Transverse colon (tissue), 4 donors: ENCODE measurements at regions not wholly inside any gene's neighbourhood (a gene's known extent, or its start where the extent isn't known, plus 50 kb on each side); places are given as distances from the start of the nearest gene placed in this dataset.

ENCODE experiments used
- DNase-seq: peaks from one replicate; pipeline ENCODE4 v3.0.0-alpha.2; 2019
- H3K27ac ChIP-seq, 4 donors: fragments of 200-600 bp; sonication (generic); 2 replicates each; pipeline ENCODE4 v1.5.1; 2016 to 2018; ENCODE audit warnings: inconsistent platforms in 4 of 4
- H3K27me3 ChIP-seq: fragments of 200-600 bp; sonication (generic); 2 replicates; pipeline ENCODE4 v1.5.1; 2017; ENCODE audit warnings: inconsistent platforms
- H3K36me3 ChIP-seq, 4 donors: fragments of 200-600 bp; sonication (generic); 2 replicates each; pipeline ENCODE4 v1.5.1; 2017 to 2019; ENCODE audit warnings: inconsistent platforms in 4 of 4
- H3K4me1 ChIP-seq, 4 donors: fragments of 200-600 bp; sonication (generic); 2 replicates each; pipeline ENCODE4 v1.5.1; 2017 to 2020; ENCODE audit warnings: inconsistent platforms in 4 of 4
- H3K4me3 ChIP-seq, 4 donors: fragments of 200-600 bp; sonication (generic); 1 replicate in 1 of 4; 2 replicates in 3 of 4; pipeline versions ENCODE4 v1.5.1 to v1.6.1; 2017 to 2019; ENCODE audit warnings: inconsistent platforms in 4 of 4
- H3K9me3 ChIP-seq, 2 donors: fragments of 200-600 bp; sonication (generic); 2 replicates each; pipeline ENCODE4 v1.5.1; 2017 to 2019; ENCODE audit warnings: inconsistent platforms in 2 of 2
- CTCF ChIP-seq, 5 experiments: fragments of 200-600 bp in 3 of 5; fragments of 450-650 bp in 2 of 5; sonication (generic) in 3 of 5; IDR thresholded peaks; 1 replicate in 2 of 5; 2 replicates in 3 of 5; pipeline ENCODE4 v1.5.1; 2016 to 2017; ENCODE audit warnings: antibody characterized with exemption in 5 of 5, inconsistent platforms in 3 of 5, mild to moderate bottlenecking in 2 of 5, moderate library complexity in 1 of 5
- EP300 ChIP-seq: sonication (generic); formaldehyde crosslinking; IDR thresholded peaks from one replicate; pipeline ENCODE4 v1.6.1; 2017; ENCODE audit warnings: antibody characterized with exemption, low read depth
- POLR2A ChIP-seq: fragments of 450-650 bp; IDR thresholded peaks from one replicate; pipeline ENCODE4 v1.6.1; 2016; ENCODE audit warnings: antibody characterized with exemption, mild to moderate bottlenecking, moderate library complexity
- POLR2AphosphoS5 ChIP-seq, 3 donors: sonication (generic); formaldehyde crosslinking; IDR thresholded peaks; one replicate each; pipeline ENCODE4 v1.6.1; 2016; ENCODE audit warnings: antibody characterized with exemption in 3 of 3
- WGBS, 2 donors: methylation state at CpG; one replicate each; pipeline ENCODE4 v1.1.5; 2018; ENCODE audit warnings: low coverage in 1 of 2; 5-methylcytosine and 5-hydroxymethylcytosine counted together
- in situ Hi-C, 4 donors: fragments of 200-750 bp; cut with MboI; loops; one replicate each; pipeline versions ENCODE4 v1.15.0 to v1.15.1; 2017; ENCODE audit warnings: low sequenced_read_pairs in 3 of 4, low pct_ligation_motif_present in 1 of 4, low pct_unique_long_range_greater_than_20kb in 1 of 4
- intact Hi-C: fragments of 100-400 bp; cut with DNase I; formaldehyde crosslinking; loops from one replicate; pipeline ENCODE4 v1.15.1; 2023; ENCODE audit warnings: low total_unique reads

- in situ Hi-C loops (no loop called here), intact Hi-C loops (no loop called here)
- H3K27ac ChIP-seq = no peak overlapping the region
- DNase-seq = no peak
- WGBS, 2 donors = 93 to 95% methylated on average over 5 to 28 of the region's 28 CpGs
- H3K4me1 ChIP-seq = no peaks in the 10 kb centered on the region
- H3K27me3 ChIP-seq = no peaks in the 10 kb centered on the region
- H3K36me3 ChIP-seq = no peaks in the 10 kb centered on the region
- no peak overlapping the region for H3K4me3 ChIP-seq
- no peaks in the 10 kb centered on the region for H3K9me3 ChIP-seq
- no peak for TF ChIP-seq CTCF (IDR thresholded peaks at IDR 0.05)
- no peak for TF ChIP-seq EP300
- TF ChIP-seq POLR2AphosphoS5 (IDR thresholded peaks at IDR 0.05) = no peak
- no peak for TF ChIP-seq POLR2A
Measured at GRCh38 chr4:126956184-126956897, 676.4 kb upstream of the INTU start.

- Histone ChIP-seq H3K4me3 (no peak overlapping the region), H3K36me3 (no peaks in the 10 kb centered on the region), H3K4me1 (no peaks in the 10 kb centered on the region), H3K9me3 (no peaks in the 10 kb centered on the region), H3K27me3 (no peaks in the 10 kb centered on the region), H3K27ac (no peak overlapping the region)
- intact Hi-C loops (no loop called here), in situ Hi-C loops (no loop called here)
- 88 to 95% methylated on average over 1 of the region's 1 CpG for WGBS, 2 donors
- no peak for DNase-seq
- no peak for TF ChIP-seq POLR2A
- no peak for TF ChIP-seq CTCF (IDR thresholded peaks at IDR 0.05)
- TF ChIP-seq POLR2AphosphoS5 (IDR thresholded peaks at IDR 0.05) = no peak
- TF ChIP-seq EP300 = no peak
Measured at GRCh38 chr4:126957556-126957955, 675.2 kb upstream of the INTU start.

DNA sequence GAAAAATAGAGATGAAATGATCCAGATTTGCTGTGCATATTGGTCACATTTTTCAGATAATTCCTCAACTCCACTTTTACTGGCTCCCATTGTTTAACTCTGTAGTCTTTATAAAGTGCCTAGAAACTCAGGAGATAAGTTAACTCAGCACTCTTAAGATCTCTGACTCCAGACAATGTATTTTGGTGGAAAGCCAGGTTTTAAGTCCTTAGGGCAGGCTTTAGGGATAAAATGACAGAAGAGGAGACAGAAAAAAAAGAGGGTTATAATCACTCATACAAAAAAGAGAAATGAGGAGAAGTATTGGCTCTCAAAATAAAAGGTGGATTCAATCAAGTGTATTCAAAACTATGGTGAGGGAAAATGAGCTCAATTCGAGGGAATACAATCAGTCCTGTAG, 674.8 kb upstream of the INTU start:
- no peak for DNase-seq
- no peaks in the 10 kb centered on the region for H3K27me3 ChIP-seq
- H3K4me3 ChIP-seq = no peak overlapping the region
- H3K36me3 ChIP-seq = no peaks in the 10 kb centered on the region
- no peak for TF ChIP-seq CTCF (IDR thresholded peaks at IDR 0.05)
- TF ChIP-seq EP300 = no peak
- TF ChIP-seq POLR2AphosphoS5 (IDR thresholded peaks at IDR 0.05) = no peak
- TF ChIP-seq POLR2A = no peak
- 57 to 68% methylated on average over 1 of the region's 1 CpG for WGBS, 2 donors
- H3K9me3 ChIP-seq = no peaks in the 10 kb centered on the region
- in situ Hi-C loops (no loop called here), intact Hi-C loops (no loop called here)
- H3K4me1 ChIP-seq = no peaks in the 10 kb centered on the region
- H3K27ac ChIP-seq = no peak overlapping the region

GRCh38 chr4:126958482-126958881, 674.3 kb upstream of the INTU start:
- H3K4me3 ChIP-seq = no peak overlapping the region
- intact Hi-C loops (no loop called here), in situ Hi-C loops (no loop called here)
- no peak for TF ChIP-seq EP300
- TF ChIP-seq CTCF (IDR thresholded peaks at IDR 0.05) = no peak
- no peak for TF ChIP-seq POLR2AphosphoS5 (IDR thresholded peaks at IDR 0.05)
- no peak for TF ChIP-seq POLR2A
- no peak for DNase-seq
- no peaks in the 10 kb centered on the region for H3K4me1 ChIP-seq
- no peaks in the 10 kb centered on the region for H3K36me3 ChIP-seq
- H3K27ac ChIP-seq = no peak overlapping the region
- H3K9me3 ChIP-seq = no peaks in the 10 kb centered on the region
- H3K27me3 ChIP-seq = no peaks in the 10 kb centered on the region
